ENCODE measurements at regions not wholly inside any gene's neighbourhood (a gene's known extent, or its start where the extent isn't known, plus 50 kb on each side); places are given as distances from the start of the nearest gene placed in this dataset.

DNA sequence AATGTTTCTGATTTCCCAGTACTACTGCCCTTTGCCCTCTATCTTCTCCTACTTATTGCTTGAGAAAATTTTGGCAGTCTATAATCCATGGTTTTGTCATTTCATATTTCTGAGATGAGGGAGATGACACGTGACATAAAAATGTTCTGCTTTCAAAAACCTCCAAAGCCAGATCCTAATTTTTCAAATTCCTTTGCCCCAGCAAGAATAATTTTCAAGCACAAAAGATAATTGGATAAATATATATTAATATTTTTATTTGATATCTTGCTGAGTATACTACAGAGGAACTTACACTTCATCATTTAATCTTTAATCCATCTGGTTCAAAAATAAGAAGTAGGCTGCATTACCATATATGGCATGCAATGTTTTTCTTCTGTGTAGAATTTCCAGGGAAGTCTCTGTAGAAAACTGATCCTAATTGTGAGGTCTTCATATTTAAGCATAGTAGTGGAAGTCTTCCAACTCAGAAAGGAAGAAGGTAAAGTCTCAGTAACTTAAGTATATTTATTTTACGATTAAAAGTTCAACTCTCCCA, 1738.8 kb downstream of the EFNA5 start:
- DNase-seq (ENCODE audit: low read depth): no peak
- no peak overlapping the region for H3K4me3 ChIP-seq (ENCODE audit: low read depth, low read length)
- TF ChIP-seq, protein P1, sequence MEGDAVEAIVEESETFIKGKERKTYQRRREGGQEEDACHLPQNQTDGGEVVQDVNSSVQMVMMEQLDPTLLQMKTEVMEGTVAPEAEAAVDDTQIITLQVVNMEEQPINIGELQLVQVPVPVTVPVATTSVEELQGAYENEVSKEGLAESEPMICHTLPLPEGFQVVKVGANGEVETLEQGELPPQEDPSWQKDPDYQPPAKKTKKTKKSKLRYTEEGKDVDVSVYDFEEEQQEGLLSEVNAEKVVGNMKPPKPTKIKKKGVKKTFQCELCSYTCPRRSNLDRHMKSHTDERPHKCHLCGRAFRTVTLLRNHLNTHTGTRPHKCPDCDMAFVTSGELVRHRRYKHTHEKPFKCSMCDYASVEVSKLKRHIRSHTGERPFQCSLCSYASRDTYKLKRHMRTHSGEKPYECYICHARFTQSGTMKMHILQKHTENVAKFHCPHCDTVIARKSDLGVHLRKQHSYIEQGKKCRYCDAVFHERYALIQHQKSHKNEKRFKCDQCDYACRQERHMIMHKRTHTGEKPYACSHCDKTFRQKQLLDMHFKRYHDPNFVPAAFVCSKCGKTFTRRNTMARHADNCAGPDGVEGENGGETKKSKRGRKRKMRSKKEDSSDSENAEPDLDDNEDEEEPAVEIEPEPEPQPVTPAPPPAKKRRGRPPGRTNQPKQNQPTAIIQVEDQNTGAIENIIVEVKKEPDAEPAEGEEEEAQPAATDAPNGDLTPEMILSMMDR (IDR thresholded peaks at IDR 0.05; ENCODE audit: low read depth, low read length, missing control alignments): no peak

DNA sequence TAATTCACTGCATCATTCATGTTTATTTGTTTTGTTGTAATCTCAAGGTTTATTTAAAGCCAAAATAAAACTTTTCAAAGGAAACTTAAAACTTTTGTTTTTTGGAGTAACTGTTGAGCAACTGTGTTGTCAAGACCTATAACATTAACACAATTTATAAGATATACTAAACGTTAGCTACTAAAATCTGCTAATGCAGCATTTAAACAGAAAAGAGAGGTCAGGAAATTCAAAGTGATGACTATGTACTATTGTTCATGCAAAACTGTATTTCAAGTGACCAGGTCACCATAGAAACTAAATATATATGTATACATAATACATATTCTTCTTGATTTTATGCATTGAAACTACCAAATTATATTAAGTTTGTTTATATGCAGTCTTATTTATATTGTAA, 1740.9 kb downstream of the EFNA5 start:
- TF ChIP-seq, protein P1 (IDR thresholded peaks at IDR 0.05; ENCODE audit: low read depth, low read length, missing control alignments): no peak
- no peak overlapping the region for H3K4me3 ChIP-seq (ENCODE audit: low read depth, low read length)

DNA sequence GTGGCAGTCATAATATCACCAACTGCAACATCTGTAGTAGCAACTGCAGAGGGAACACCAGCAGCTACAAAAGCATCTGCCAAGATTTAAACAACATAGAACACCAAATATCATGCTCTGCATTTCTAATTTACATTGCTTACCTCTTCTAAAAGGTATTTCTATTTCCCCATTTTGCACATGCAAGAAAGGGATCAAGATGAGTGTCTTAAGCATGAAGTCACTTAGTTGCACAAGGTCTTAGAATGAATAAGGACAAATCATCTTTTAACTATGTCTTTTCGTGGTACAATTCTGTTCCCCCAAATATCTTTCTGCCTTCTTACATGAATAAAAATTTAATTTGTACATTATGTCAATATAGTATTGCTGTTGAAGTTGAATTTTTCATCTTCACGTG, 1746.4 kb downstream of the EFNA5 start:
- TF ChIP-seq, protein P1 (IDR thresholded peaks at IDR 0.05; ENCODE audit: low read depth, low read length, missing control alignments): no peak
- H3K4me3 ChIP-seq (ENCODE audit: low read depth, low read length): no peak overlapping the region
- no peak for DNase-seq (ENCODE audit: low read depth)

More for the DNA sequence above, 1740.9 kb downstream of the EFNA5 start:
- DNase-seq (ENCODE audit: low read depth): no peak

DNA sequence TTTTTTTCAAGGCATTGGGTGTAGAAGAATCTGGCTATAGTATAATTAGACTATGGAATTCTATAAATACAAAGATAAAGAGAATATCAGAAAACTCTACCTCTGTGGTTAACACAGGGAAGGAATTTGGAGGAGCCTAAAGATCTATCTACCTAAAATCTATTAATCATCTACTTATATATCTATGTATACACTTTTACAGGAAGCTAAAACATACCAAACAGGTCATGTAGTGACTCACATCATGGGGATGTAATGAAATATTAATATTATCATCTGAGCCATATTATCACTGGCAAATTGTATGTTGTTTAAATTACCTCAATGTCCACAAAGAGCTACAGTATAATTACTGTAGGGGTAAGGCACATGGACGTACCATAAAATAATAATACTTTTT, 1748.2 kb downstream of the EFNA5 start:
- no peak overlapping the region for H3K4me3 ChIP-seq (ENCODE audit: low read depth, low read length)
- TF ChIP-seq, protein P1 (IDR thresholded peaks at IDR 0.05; ENCODE audit: low read depth, low read length, missing control alignments): no peak
- DNase-seq (ENCODE audit: low read depth): no peak

DNA sequence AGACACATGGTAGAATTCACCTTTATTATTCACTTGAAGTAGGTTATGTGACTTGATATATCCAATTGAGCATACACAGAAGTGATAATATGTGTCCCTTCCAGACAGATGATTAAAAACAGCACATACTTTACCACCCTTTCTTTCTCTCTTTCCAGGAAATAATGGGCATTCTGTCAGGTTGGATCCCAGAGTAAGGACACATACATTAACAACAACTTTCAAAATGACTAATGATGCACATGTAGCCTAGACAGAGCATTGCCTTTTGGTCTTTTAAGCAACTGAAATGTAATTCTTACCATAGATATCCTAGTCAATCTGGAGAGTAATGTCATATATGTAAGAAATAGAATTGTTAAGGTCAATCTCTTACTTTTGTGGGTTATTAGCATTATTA, 1748.7 kb downstream of the EFNA5 start:
- TF ChIP-seq, protein P1 (IDR thresholded peaks at IDR 0.05; ENCODE audit: low read depth, low read length, missing control alignments): no peak
- no peak overlapping the region for H3K4me3 ChIP-seq (ENCODE audit: low read depth, low read length)
- no peak for DNase-seq (ENCODE audit: low read depth)

DNA sequence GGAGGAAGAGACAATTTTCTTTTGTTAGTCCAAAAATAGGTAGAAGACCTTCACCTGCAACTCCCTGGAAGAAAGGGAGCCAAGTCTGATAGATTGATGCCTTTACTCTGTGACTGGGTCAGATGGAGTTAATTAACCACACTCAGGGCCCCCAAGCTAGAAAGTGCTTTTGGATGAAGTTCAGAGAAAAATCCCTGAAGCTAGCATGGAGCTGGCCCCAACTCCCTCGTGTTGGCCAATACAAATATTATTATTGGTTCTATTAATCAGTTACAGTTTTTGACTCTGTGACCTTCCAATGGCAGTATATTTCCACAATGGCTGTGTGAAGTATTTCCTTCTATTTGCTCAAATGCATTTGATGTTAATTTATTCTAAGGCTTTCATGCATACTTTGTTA, 1753.5 kb downstream of the EFNA5 start:
- DNase-seq (ENCODE audit: low read depth): no peak
- TF ChIP-seq, protein P1 (IDR thresholded peaks at IDR 0.05; ENCODE audit: low read depth, low read length, missing control alignments): no peak
- H3K4me3 ChIP-seq (ENCODE audit: low read depth, low read length): no peak overlapping the region

DNA sequence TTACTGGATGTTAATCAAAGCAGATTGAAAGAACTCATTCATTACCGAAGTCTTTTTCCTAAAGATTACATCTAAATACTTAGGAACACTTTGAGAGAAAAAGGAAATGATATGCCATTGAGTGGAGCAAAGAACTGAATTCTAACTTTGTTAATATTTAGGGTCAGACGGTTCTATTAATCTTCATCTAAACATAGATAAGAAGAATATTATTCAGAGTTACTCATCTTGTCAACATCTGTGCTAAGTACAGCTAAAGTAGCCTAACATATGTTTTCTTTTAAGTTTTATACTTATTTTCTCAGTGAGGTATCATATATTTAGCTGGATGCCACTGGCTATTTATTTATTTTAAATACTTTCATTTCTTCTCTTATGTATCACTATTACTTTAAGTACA, 1763.7 kb downstream of the EFNA5 start:
- DNase-seq (ENCODE audit: low read depth): no peak
- H3K4me3 ChIP-seq (ENCODE audit: low read depth, low read length): no peak overlapping the region
- TF ChIP-seq, protein P1 (IDR thresholded peaks at IDR 0.05; ENCODE audit: low read depth, low read length, missing control alignments): no peak

Data from GM12864 (cell line).